A673 (cell line): ENCODE measurements at regions not wholly inside any gene's neighbourhood (a gene's known extent, or its start where the extent isn't known, plus 50 kb on each side); places are given as distances from the start of the nearest gene placed in this dataset.
"Not testable (repeated sequence)": the region's sequence is repeated elsewhere in the genome, so short reads cannot be mapped to it uniquely, and the experiment has no call there.

Experiments used
- BruUV-seq: library from RNA; stranded (reverse); fragments of 400-500 nt; replicated peaks from 2 replicates; lab custom pipeline; 2021; lab: Mats Ljungman, UMichigan
- CTCF ChIA-PET: fragments of 300-600 bp; sonication (Branson Sonifier 250); formaldehyde crosslinking; loops from one replicate; lab custom pipeline; 2022; ENCODE audit warnings: antibody characterized with exemption; lab: Charles Lee
- POLR2A ChIA-PET: fragments of 300-600 bp; sonication (Branson Sonifier 250); formaldehyde crosslinking; loops from one replicate; lab custom pipeline; 2022; ENCODE audit warnings: antibody characterized with exemption; ENCODE audit not compliant: low non-redundant PET; lab: Charles Lee
- DNase-seq: peaks from one replicate; pipeline ENCODE4 v3.0.0-alpha.2; 2015; ENCODE audit warnings: low spot score
- H3K27ac ChIP-seq: fragments of 200-600 bp; sonication (generic); 2 replicates; pipeline ENCODE4 v1.5.1; 2016; ENCODE audit warnings: mixed run types, low read depth, mild to moderate bottlenecking, mixed read lengths, antibody characterized with exemption, low read length; ENCODE audit not compliant: poor library complexity, severe bottlenecking
- H3K27me3 ChIP-seq: fragments of 200-600 bp; sonication (generic); replicated peaks from 2 replicates; pipeline ENCODE4 v1.6.1; 2017; ENCODE audit warnings: mixed run types, low read depth, mild to moderate bottlenecking, mixed read lengths, antibody characterized with exemption, low read length; ENCODE audit not compliant: insufficient read depth, poor library complexity
- H3K36me3 ChIP-seq: fragments of 200-600 bp; sonication (generic); 2 replicates; pipeline ENCODE4 v1.6.1; 2016; ENCODE audit warnings: mixed run types, mild to moderate bottlenecking, mixed read lengths, antibody characterized with exemption, low read length; ENCODE audit not compliant: insufficient read depth, poor library complexity, severe bottlenecking
- H3K4me1 ChIP-seq: fragments of 200-600 bp; sonication (generic); 2 replicates; pipeline ENCODE4 v1.6.1; 2017; ENCODE audit warnings: mixed run types, mild to moderate bottlenecking, mixed read lengths, antibody characterized with exemption, low read length; ENCODE audit not compliant: insufficient read depth, poor library complexity, severe bottlenecking
- H3K4me3 ChIP-seq: fragments of 200-600 bp; sonication (generic); 2 replicates; pipeline ENCODE4 v1.5.1; 2016; ENCODE audit warnings: low read depth, mixed run types, mild to moderate bottlenecking, mixed read lengths, low read length; ENCODE audit not compliant: poor library complexity, severe bottlenecking
- H3K9me3 ChIP-seq: fragments of 200-600 bp; sonication (generic); 2 replicates; pipeline ENCODE4 v1.6.1; 2016; ENCODE audit warnings: mixed run types, low read depth, mild to moderate bottlenecking, mixed read lengths, antibody characterized with exemption, low read length; ENCODE audit not compliant: poor library complexity, severe bottlenecking
- CTCF ChIP-seq: fragments of 300-800, 200-600 bp; sonication (generic); conservative IDR thresholded peaks from 2 replicates; pipeline ENCODE4 v1.5.1; 2017; ENCODE audit warnings: low read depth, mild to moderate bottlenecking, antibody characterized with exemption, low read length, moderate library complexity, mixed read lengths
- EZH2 ChIP-seq: fragments of 200-600 bp; sonication (generic); IDR thresholded peaks from 2 replicates; pipeline ENCODE4 v1.6.1; 2017; ENCODE audit warnings: borderline replicate concordance, low read depth, mild to moderate bottlenecking, mixed read lengths, antibody characterized with exemption, low read length; ENCODE audit not compliant: poor library complexity, severe bottlenecking
- intact Hi-C: fragments of 100-400 bp; cut with micrococcal nuclease; formaldehyde crosslinking; loops from one replicate; pipeline ENCODE4 v1.10.0; 2022; ENCODE audit not compliant: unreplicated experiment

GRCh38 chr17:77066726-77067409 lies 73.9 kb upstream of the SEC14L1 start:
- H3K27me3 ChIP-seq, BruUV-seq, H3K36me3 ChIP-seq, H3K27ac ChIP-seq, POLR2A ChIA-PET, H3K4me3 ChIP-seq, H3K4me1 ChIP-seq, H3K9me3 ChIP-seq: not testable (repeated sequence)
- peak; percentile 83 for TF ChIP-seq CTCF
- CTCF ChIA-PET, result interaction anchor here (1.2 kb wide), 1 partner anchor 199 kb away, joined by 3 read pairs; the partner anchor contains the start of gene MGAT5B
- peak; percentile 73 for DNase-seq
- intact Hi-C loops, result loop anchor here (5.0 kb wide), 1 partner anchor 250 kb away; no protein-coding TSS in a partner anchor

GRCh38 chr17:77068915-77069314 lies 71.9 kb upstream of the SEC14L1 start:
- ChIA-PET POLR2A (no interaction called here), CTCF (no interaction called here)
- no TSS peak for BruUV-seq
- Histone ChIP-seq H3K4me3 (no peak overlapping the region), H3K27me3 (no peaks in the 10 kb centered on the region), H3K36me3 (no peaks in the 10 kb centered on the region), H3K27ac (no peak overlapping the region), H3K4me1 (no peaks in the 10 kb centered on the region), H3K9me3 (no peaks in the 10 kb centered on the region)
- TF ChIP-seq CTCF (no peak), EZH2 (no peak)
- no peak for DNase-seq
- intact Hi-C loops, result loop anchor here (5.0 kb wide), 1 partner anchor 252 kb away; no protein-coding TSS in a partner anchor

GRCh38 chr17:77070888-77071279 lies 69.9 kb upstream of the SEC14L1 start:
- no peak overlapping the region for H3K27ac ChIP-seq
- H3K4me3 ChIP-seq, result no peak overlapping the region
- intact Hi-C loops, result no loop called here
- DNase-seq, result no peak
- H3K27me3 ChIP-seq, result no peaks in the 10 kb centered on the region
- H3K36me3 ChIP-seq, result no peaks in the 10 kb centered on the region
- no peak for TF ChIP-seq EZH2
- no peak for TF ChIP-seq CTCF
- H3K4me1 ChIP-seq, result peaks cover under 1% of the 10 kb centered on the region
- ChIA-PET POLR2A (no interaction called here), CTCF (no interaction called here)
- H3K9me3 ChIP-seq, result no peaks in the 10 kb centered on the region
- BruUV-seq, result no TSS peak
